AG04449 (cell line): ENCODE measurements at regions not wholly inside any gene's neighbourhood (a gene's known extent, or its start where the extent isn't known, plus 50 kb on each side); places are given as distances from the start of the nearest gene placed in this dataset.
A peak's percentile ranks its signal among the peaks of the same experiment; 100 is the strongest.

Experiments used
- CTCF ChIA-PET: fragments of 350-600 bp; formaldehyde crosslinking; extraction: SDS; loops from one replicate; lab custom pipeline; 2021; ENCODE audit warnings: antibody characterized with exemption; lab: Yijun Ruan, JAX
- POLR2A ChIA-PET: fragments of 400-600, 350-600 bp; formaldehyde crosslinking; extraction: SDS; loops from one replicate; lab custom pipeline; 2020; ENCODE audit warnings: antibody characterized with exemption, inconsistent platforms; lab: Yijun Ruan, JAX
- DNase-seq: peaks from one replicate; pipeline ENCODE4 v3.0.0-alpha.2; 2010; ENCODE audit warnings: low read depth, low spot score
- H3K4me3 ChIP-seq: 2 replicates; pipeline ENCODE4 v1.5.1; 2011; ENCODE audit warnings: low read depth, mild to moderate bottlenecking, control low read depth, low read length
- TF ChIP-seq, protein P1 (sequence below): IDR thresholded peaks from one replicate; pipeline ENCODE4 v1.5.1; 2011; ENCODE audit warnings: mild to moderate bottlenecking, moderate library complexity, low read length, control low read depth, inconsistent platforms; ENCODE audit not compliant: insufficient read depth; ENCODE audit errors: missing control alignments

DNA sequence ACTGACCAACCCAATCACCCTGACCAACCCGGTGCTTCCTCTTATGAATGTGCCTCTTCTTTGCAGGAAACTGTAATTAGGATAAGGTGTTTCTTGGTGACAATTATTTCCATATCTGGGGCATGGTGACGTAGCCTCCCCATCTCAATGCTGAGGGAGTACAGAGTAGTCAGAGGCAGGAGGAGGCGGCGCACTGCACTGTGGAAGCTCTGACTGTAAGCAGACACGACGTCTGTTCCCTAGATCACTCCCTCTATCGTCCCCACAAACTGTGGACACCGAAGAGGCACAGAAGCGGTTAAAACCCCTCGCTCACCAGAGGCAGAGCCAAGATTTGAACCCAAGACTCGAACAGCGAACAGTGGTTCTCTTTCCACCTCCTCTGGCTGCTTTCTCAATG lies 231.0 kb upstream of the IGF1R start:
- DNase-seq: no peak
- no peak overlapping the region for H3K4me3 ChIP-seq
- CTCF ChIA-PET: interaction anchor here (0.6 to 1.0 kb wide), 2 partner anchors 9 to 105 kb away, joined by 3 to 5 read pairs; no protein-coding TSS in a partner anchor
- POLR2A ChIA-PET: no interaction called here
- TF ChIP-seq, protein P1, sequence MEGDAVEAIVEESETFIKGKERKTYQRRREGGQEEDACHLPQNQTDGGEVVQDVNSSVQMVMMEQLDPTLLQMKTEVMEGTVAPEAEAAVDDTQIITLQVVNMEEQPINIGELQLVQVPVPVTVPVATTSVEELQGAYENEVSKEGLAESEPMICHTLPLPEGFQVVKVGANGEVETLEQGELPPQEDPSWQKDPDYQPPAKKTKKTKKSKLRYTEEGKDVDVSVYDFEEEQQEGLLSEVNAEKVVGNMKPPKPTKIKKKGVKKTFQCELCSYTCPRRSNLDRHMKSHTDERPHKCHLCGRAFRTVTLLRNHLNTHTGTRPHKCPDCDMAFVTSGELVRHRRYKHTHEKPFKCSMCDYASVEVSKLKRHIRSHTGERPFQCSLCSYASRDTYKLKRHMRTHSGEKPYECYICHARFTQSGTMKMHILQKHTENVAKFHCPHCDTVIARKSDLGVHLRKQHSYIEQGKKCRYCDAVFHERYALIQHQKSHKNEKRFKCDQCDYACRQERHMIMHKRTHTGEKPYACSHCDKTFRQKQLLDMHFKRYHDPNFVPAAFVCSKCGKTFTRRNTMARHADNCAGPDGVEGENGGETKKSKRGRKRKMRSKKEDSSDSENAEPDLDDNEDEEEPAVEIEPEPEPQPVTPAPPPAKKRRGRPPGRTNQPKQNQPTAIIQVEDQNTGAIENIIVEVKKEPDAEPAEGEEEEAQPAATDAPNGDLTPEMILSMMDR: no peak

DNA sequence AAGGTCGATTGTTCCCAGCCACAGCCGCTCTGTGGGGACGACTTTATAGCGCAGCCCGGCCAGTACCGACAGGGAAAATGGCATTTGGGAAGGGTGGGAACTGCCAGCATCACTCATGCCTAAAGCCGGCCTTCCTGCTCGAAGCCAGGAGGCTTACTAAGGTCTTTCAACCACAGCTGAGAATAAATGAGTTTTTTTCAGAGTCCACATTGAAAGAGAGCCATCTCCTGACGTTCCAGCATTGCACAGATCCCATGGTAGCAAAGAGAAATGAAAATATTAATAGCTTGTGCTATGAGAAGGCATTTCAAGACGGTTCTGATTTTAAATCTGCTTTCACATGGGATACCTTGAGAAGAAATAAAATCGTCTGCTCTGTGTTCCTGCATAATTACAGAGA lies 230.2 kb upstream of the IGF1R start:
- TF ChIP-seq, protein P1: no peak
- no peak overlapping the region for H3K4me3 ChIP-seq
- CTCF ChIA-PET: interaction anchor here (1.0 to 6.5 kb wide), 3 partner anchors 8 to 106 kb away, joined by 5 to 112 read pairs (median 30); no protein-coding TSS in a partner anchor
- no peak for DNase-seq
- POLR2A ChIA-PET: no interaction called here

DNA sequence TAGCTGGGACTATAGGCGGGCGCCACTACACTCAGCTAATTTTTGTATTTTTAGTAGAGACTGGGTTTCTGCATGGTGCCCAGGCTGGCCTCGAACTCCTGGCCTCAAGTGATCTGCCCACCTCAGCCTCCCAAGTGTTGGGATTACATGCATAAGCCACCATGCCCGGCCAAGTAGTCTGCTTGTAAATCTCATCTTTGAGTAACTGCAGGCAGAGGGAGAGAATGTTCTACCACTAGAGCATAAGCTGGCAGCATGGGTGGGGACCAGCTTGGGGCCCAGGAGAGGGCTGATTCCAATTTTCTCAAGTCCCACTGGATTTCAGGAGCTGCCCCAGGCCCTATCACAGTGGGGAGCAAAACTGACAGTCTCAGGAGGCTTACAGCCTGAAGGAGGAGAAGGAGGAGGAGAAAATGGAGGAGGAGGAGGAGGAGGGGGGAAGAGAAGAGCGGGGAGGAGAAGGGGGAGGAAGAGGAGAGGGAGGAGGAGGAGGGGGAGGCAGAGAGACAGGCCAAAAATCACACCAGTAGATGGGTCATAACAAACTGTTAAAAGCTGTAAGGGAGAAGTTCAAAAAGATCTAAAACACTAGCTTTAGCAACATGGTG lies 229.1 kb upstream of the IGF1R start:
- H3K4me3 ChIP-seq: no peak overlapping the region
- POLR2A ChIA-PET: no interaction called here
- CTCF ChIA-PET: interaction anchor here (0.7 to 6.5 kb wide), 5 partner anchors 10 to 123 kb away, joined by 3 to 112 read pairs (median 3); no protein-coding TSS in a partner anchor
- TF ChIP-seq, protein P1: no peak
- DNase-seq: no peak

DNA sequence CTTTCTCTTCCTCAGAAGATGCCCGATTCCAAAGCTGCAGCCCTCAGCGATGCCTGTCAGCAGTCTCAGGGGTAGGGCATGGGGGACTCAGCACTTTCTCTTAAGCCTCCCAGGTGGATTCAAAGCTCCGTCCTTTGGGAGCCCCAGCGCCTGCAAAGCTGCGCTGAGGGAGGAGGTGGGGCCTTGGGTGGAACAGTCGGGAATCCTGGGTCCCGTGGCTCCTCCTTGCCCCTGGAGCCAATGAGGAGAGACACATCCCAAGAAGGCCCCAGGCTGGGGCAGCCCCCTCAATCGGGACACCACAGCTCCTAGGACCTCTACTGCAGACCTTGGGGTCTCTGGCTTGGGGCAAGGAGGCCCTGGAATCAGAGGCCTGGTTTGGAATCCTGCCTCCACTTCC lies 227.5 kb upstream of the IGF1R start:
- no peak for DNase-seq
- no peak overlapping the region for H3K4me3 ChIP-seq
- POLR2A ChIA-PET: no interaction called here
- CTCF ChIA-PET: interaction anchor here (1.0 to 6.5 kb wide), 5 partner anchors 8 to 120 kb away, joined by 3 to 112 read pairs (median 4); no protein-coding TSS in a partner anchor
- TF ChIP-seq, protein P1: no peak

DNA sequence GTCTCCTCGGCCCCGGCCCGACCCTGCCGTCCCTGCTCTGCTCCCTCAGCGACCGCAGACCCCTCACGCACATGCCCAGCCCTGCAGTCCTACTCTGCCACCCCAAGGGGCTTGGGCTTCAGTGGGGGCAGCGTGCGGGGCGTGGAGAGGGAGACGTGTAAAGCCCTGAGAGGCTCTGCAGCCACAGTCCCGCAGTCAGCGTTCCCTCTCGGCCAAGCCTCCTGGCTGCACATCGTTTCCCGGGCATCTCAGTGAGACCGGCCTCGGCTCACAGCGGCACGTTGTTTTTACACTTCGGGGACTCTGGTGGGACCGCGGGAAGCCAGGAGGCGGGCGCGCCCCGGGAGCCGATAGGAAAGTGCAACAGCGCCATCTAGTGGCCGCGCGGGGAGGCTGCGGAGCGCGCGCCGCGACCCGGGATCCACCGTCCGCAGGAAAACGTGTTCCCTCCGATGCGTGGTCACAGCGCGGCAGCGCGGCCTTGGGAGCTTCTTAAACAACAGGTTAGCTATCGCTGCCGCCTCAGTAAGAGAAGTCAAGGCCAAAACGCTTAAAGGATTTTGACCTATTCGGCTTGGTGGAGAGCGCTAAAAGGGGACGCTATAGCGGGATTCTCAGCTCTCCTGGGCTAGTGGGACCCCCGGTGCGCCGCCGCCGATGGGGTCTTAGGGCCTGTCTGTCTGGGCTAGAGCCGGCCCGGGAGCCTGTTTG lies 226.8 kb upstream of the IGF1R start:
- peak overlapping the region; percentile 42 for H3K4me3 ChIP-seq
- TF ChIP-seq, protein P1: peak; percentile 98
- POLR2A ChIA-PET: no interaction called here
- CTCF ChIA-PET: interaction anchor here (0.5 to 6.5 kb wide), 23 partner anchors 8 to 655 kb away, joined by 3 to 112 read pairs (median 4); no protein-coding TSS in a partner anchor
- no peak for DNase-seq

DNA sequence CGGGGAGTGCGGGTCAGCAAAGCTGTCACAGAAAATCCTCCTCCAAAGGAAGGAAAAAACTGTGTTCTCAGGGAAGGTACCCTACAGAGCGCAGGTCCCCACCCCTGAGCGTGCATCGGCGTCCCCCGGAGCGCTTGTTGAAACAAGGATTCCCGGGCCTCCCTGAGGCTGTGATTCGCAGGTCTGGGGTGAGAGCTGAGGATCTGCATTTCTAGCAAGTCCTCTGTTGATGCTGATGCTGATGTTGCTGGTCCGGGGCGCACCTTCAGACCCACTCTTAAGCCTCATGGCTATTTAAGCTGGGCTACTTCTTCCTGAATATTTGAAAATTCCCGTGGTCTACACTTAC lies 226.2 kb upstream of the IGF1R start:
- no peak overlapping the region for H3K4me3 ChIP-seq
- ChIA-PET CTCF (interaction anchor here (0.5 to 6.5 kb wide), 22 partner anchors 8 to 654 kb away, joined by 3 to 112 read pairs (median 4); no protein-coding TSS in a partner anchor), POLR2A (no interaction called here)
- DNase-seq: no peak
- TF ChIP-seq, protein P1: no peak
